ENCODE measurements at regions not wholly inside any gene's neighbourhood (a gene's known extent, or its start where the extent isn't known, plus 50 kb on each side); places are given as distances from the start of the nearest gene placed in this dataset.

- Histone ChIP-seq H3K27me3 (replicated peaks in 1 of 4; ENCODE audit: control extremely low read depth in 1 of 4, control insufficient read depth in 3 of 4, insufficient read depth in 4 of 4, low read length in 3 of 4) (no peaks in the 10 kb centered on the region), H3K9me3 (ENCODE audit: control extremely low read depth in 1 of 3, control insufficient read depth in 2 of 3, insufficient read depth in 1 of 3, low read length in 2 of 3) (no peaks in the 10 kb centered on the region), H3K4me1 (ENCODE audit: control insufficient read depth in 2 of 2, insufficient read depth in 2 of 2, low read length in 2 of 2) (no peaks in the 10 kb centered on the region), H3K79me2 (ENCODE audit: control insufficient read depth, insufficient read depth, low read length) (no peaks in the 10 kb centered on the region), H3K27ac (ENCODE audit: low read length in 2 of 2) (no peak overlapping the region), H3K9ac (ENCODE audit: low read length) (no peak overlapping the region), H3K4me3 (ENCODE audit: control extremely low read depth in 1 of 5, extremely low read depth in 1 of 5, insufficient read depth in 1 of 5, low read depth in 2 of 5, low read length in 4 of 5) (no peak overlapping the region), H3K4me2 (replicated peaks; ENCODE audit: low read depth, low read length, poor library complexity, severe bottlenecking) (no peak overlapping the region), H4K20me1 (ENCODE audit: control insufficient read depth, insufficient read depth, low read length, poor library complexity, severe bottlenecking) (no peaks in the 10 kb centered on the region), H3K36me3 (replicated peaks in 1 of 2; ENCODE audit: control extremely low read depth in 1 of 2, control insufficient read depth in 1 of 2, extremely low read depth in 1 of 2, insufficient read depth in 2 of 2, low read length in 1 of 2) (no peaks in the 10 kb centered on the region), H2AFZ (ENCODE audit: insufficient read depth, low read depth, low read length, poor library complexity, severe bottlenecking) (no peak overlapping the region)
- Mint-ChIP-seq H3K4me1 (no peaks in the 10 kb centered on the region), H3K9me3 (ENCODE audit: insufficient read depth) (no peaks in the 10 kb centered on the region), H3K27me3 (peaks cover 3% of the 10 kb centered on the region), H3K27ac (no peak overlapping the region), H3K4me3 (no peak overlapping the region)
- ChIA-PET POLR2A (no interaction called here), CTCF (no interaction called here)
- intact Hi-C loops (cut with micrococcal nuclease) = no loop called here
- TF ChIP-seq EZH2 (IDR thresholded peaks at IDR 0.05; ENCODE audit: borderline replicate concordance, insufficient read depth, low read depth, low read length, poor library complexity, severe bottlenecking) (no peak), CTCF (IDR thresholded peaks at IDR 0.05) (no peak)
- ATAC-seq (ENCODE audit: low read depth) = no peak
- no CpG with 5 or more reads among the region's 1 CpG for WGBS (ENCODE audit: insufficient coverage)
- no peak for DNase-seq
These were observed 103.4 kb upstream of the GRXCR1 start for GRCh38 chr4:42789041-42789567.

GRCh38 chr4:42787079-42787463 lies 105.4 kb upstream of the GRXCR1 start:
- H3K27ac Mint-ChIP-seq = no peak overlapping the region
- Histone ChIP-seq H3K9ac (ENCODE audit: low read length) (no peak overlapping the region), H3K9me3 (ENCODE audit: control extremely low read depth in 1 of 3, control insufficient read depth in 2 of 3, insufficient read depth in 1 of 3, low read length in 2 of 3) (no peaks in the 10 kb centered on the region), H2AFZ (ENCODE audit: insufficient read depth, low read depth, low read length, poor library complexity, severe bottlenecking) (no peak overlapping the region), H3K4me3 (ENCODE audit: control extremely low read depth in 1 of 5, extremely low read depth in 1 of 5, insufficient read depth in 1 of 5, low read depth in 2 of 5, low read length in 4 of 5) (no peak overlapping the region), H4K20me1 (ENCODE audit: control insufficient read depth, insufficient read depth, low read length, poor library complexity, severe bottlenecking) (no peaks in the 10 kb centered on the region), H3K4me1 (ENCODE audit: control insufficient read depth in 2 of 2, insufficient read depth in 2 of 2, low read length in 2 of 2) (no peaks in the 10 kb centered on the region), H3K27me3 (replicated peaks in 1 of 4; ENCODE audit: control extremely low read depth in 1 of 4, control insufficient read depth in 3 of 4, insufficient read depth in 4 of 4, low read length in 3 of 4) (no peaks in the 10 kb centered on the region), H3K36me3 (replicated peaks in 1 of 2; ENCODE audit: control extremely low read depth in 1 of 2, control insufficient read depth in 1 of 2, extremely low read depth in 1 of 2, insufficient read depth in 2 of 2, low read length in 1 of 2) (no peaks in the 10 kb centered on the region), H3K27ac (ENCODE audit: low read length in 2 of 2) (no peak overlapping the region), H3K79me2 (ENCODE audit: control insufficient read depth, insufficient read depth, low read length) (no peaks in the 10 kb centered on the region), H3K4me2 (replicated peaks; ENCODE audit: low read depth, low read length, poor library complexity, severe bottlenecking) (no peak overlapping the region)
- no peak for TF ChIP-seq CTCF (IDR thresholded peaks at IDR 0.05)
- TF ChIP-seq EZH2 (IDR thresholded peaks at IDR 0.05; ENCODE audit: borderline replicate concordance, insufficient read depth, low read depth, low read length, poor library complexity, severe bottlenecking) = no peak
- intact Hi-C loops (cut with micrococcal nuclease) = no loop called here
- 89% methylated on average over 6 of the region's 6 CpGs for WGBS (ENCODE audit: insufficient coverage)
- peaks cover 3% of the 10 kb centered on the region for H3K27me3 Mint-ChIP-seq
- no peaks in the 10 kb centered on the region for H3K4me1 Mint-ChIP-seq
- no peak for DNase-seq
- no peak for ATAC-seq (ENCODE audit: low read depth)
- H3K4me3 Mint-ChIP-seq = no peak overlapping the region
- H3K9me3 Mint-ChIP-seq (ENCODE audit: insufficient read depth) = no peaks in the 10 kb centered on the region
- POLR2A ChIA-PET = no interaction called here
- CTCF ChIA-PET = no interaction called here

Data from B cell (primary cell).